NCI-H524 treated with DMSO at 0.1 percent for 48 hours (cell line): ENCODE measurements at regions not wholly inside any gene's neighbourhood (a gene's known extent, or its start where the extent isn't known, plus 50 kb on each side); places are given as distances from the start of the nearest gene placed in this dataset.
"Not testable (repeated sequence)": the region's sequence is repeated elsewhere in the genome, so short reads cannot be mapped to it uniquely, and the experiment has no call there.

Experiments
- DNase-seq: peaks from one replicate; lab custom pipeline; 2025; lab: John Stamatoyannopoulos, UW

DNA sequence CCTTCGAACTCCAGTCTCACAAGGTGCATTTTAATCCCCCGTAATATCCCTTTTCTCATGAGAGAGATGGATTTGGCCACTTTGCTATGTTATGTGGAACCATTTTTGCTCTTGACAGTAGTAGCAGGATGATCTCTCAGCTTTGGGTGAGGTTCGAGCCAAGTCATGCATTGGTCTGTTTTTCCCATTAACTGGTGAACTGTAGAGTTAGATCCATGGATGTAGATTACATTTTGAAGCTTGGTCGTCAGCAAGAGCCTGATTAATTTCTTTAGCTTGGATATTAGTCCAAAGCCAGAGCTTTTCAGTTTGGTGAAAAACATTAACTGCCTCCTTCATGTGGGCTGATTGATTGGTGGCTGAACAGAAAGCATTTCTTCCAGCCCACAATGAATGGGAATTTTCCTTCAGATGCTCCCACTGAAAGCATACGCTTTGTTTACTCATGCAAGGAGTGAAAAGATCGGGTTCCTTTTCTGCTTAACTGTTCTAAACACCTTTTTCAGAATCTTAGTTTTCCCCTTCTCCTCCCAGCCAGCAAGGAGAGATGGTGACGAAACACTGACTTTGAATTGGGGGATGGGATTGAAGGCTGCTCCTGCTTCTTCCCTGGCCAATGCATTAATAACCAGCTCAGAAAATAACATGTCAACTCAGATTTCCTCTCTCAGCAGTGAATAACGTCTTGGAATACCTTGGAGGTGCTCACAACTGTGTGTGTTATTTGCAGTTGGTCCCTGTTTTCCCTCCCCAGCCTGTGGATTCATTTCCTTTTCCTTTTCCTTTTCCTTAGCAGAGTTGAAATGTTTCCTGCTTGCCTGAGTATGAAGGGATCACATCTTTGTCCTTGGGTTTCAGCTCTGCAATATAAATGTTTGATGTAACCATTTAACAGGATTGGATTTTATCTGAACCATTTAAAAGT is 351.8 kb upstream of the FZD8 start:
- no peak for DNase-seq

DNA sequence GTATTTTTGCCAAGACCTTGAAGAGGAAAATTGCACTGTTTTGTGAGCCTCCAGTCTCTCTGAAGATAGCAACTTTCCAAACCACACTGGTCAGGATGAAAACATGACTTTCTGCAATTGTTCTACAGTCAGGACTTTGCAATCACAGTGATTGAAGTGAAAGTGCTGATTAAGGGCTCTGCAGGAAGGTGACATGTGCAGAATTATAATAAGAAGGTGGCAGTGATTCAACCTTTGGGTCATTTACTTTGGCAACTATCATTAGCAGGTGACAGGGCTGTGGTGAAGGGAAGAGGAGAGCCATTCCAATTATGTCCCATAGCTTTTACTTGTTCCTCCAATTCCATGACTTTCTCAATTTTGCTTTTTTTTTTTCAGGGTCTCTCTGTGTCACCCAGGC is 350.0 kb upstream of the FZD8 start:
- no peak for DNase-seq

DNA sequence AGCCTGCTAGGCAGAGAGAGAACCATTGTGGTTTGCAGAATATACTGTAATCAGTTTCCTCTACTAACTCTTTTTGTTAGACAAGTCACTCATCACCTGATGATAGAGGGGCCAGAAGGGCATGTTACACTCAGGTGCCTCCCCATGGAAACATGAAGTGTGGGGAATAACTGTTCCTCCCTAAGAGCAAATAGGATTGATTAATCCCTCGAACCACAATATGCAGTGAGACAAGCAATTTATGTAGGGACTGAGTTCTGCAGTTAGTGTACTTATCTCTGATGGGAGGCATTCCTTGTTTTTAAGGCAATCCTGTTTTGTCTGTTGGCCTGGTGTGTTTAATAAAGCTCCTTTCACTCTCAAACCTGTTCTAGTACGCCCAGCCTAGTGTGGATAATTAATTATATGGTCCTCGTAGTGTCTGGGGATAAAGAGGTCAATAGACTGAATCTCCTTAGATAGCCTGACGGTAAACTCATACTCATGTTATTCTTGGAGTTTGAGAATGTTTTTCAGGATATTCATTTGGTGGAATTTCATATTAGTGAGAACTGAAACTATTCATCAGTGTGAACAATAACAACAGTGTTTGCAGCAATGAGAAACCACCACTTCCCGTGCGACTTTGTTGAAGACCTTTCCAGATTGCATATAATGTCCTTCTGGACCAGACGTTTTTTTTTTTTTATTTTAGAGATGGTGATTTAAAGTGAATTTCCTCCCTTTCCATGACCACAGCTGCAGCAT is 344.8 kb upstream of the FZD8 start:
- DNase-seq: no peak

DNA sequence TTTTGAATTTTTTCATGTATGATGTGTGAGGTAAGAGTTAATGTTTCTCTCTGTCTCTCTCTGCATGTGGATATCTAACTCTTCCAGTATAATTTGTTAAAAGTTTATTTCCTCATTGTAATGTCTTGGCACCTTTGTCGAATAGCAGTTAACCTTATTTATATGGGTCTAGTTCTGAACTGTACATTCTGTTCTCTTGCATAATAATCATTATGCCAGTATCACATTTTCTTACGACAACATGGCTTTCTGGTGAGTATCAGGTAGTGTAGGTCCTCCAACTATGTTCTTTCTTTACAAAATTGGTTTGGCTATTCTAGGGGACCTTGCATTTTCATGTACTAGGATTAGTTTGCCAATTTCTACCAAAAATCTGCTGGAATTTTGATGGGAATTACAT is 337.0 kb upstream of the FZD8 start:
- no peak for DNase-seq

DNA sequence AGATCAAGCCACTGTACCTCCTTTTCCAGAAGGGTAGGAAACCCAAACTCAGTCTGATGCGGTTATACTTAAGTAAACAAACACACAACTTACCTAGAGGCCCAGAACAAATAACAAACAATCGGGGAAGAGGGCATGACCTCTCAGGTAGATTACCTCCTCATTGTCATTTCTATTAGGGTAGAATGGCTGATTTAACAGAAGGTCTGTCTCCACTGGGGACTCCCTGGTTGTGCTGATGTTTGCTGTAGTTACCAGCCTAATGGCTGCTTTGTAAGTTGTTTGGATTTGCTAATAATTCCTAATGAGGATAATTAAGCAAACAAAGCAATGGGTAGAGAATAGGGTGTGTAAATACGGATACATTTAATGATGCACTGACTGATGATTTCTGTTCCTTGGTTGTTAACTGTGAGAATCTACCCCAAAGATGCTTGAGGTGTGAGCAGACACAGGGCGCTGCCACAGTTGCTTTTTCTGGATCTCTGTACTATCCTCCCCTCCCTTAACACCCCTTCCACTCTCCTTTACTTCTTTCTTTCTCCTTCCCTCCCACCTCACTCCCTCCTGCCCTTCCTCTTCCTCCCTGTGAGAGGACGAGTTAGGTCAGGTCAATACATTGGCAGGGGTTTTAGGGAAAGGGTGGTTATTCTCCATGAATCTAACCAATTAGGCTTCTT is 332.0 kb upstream of the FZD8 start:
- not testable (repeated sequence) for DNase-seq

DNA sequence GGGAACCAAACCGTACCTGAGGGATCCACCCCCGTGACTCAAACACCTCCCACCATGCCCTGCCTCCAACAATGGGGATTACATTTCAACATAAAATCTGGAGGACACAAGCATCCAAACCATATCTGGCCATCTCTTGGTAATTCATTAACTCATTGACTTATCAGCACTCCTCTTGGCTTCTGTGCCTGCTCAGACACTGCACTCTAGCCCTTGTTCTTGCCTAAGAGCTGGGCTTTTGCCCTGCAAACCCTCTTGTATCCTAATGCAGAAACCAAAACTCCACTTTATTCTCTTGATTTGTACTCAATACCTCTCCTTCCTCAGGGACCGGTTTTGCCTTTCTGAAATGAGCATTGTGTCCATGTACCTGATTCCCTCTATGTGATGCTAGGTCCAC is 330.2 kb upstream of the FZD8 start:
- DNase-seq: no peak

DNA sequence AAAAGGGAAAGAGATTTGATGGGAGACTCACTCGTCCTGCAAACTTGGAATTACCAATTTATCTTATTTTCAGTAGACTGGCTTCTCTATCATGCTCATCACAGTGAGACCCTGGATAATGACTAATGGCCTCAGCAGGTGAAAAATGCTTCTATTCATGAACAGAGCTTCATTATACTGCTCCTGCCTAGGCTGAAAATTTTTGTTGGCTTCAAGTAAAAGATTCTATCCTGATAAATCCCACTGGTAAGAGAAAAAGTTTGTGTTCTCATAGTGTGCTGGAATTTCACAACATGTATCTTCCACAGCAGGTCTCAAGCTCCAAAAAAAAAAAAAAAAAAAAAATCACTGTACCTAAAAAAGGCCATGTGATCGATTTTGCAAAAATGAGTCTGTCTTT is 329.3 kb upstream of the FZD8 start:
- no peak for DNase-seq

DNA sequence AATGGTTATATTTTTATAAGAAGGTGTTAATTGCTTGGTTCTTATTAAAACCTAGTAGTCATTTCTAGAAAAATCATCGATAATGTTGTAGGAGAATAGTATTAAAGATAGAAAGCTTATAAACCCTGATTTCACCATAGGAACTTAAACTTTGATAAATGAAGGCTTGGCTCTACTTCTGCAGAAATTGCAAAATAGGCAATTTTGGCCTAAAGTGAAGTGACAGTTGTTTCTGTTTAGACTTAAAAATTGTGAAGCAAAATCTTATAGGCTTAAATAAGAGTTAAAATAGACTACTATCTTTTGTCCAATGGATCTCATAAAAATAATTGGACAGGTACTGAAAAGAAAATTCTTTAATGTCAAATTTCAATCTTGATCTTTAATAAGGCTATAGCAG is 321.6 kb upstream of the FZD8 start:
- DNase-seq: no peak

DNA sequence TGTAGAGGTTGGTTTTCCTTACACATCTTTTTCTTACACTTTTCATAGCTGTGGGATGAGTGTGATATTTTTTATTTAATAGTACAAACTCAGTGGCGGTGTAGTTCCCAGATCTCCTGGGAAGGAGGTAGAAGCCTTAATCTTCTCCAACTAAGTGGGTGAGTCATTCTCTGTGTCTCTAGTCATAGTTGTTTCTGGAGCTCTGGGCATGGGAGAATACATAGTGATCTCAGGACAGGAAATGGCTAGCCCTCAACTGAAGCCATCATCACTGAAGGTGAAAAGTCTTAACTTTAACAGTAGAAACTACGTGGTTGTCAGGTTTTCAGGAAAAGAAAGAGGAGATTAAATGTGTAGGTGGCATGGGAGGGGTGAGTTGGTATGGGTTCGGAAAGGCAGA is 319.4 kb upstream of the FZD8 start:
- no peak for DNase-seq

DNA sequence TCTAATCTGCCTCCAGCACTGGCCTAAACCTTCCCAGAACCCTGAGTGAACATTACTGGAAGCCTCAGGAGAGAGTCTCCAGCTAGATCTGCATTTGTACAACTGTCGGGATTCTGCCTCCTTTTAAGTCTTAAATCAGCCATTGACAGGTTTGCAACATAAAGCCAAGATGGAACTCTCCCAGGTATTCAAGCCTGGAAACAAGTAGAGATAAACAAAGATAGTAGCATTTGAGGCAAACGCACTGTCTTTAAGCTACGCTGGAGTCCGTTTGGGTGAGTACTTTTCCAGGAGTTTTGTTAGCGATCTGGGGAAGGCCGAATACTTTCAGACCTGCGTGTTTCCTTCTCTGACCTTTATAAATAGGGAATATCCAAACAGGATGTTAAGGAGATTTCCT is 317.2 kb upstream of the FZD8 start:
- no peak for DNase-seq

DNA sequence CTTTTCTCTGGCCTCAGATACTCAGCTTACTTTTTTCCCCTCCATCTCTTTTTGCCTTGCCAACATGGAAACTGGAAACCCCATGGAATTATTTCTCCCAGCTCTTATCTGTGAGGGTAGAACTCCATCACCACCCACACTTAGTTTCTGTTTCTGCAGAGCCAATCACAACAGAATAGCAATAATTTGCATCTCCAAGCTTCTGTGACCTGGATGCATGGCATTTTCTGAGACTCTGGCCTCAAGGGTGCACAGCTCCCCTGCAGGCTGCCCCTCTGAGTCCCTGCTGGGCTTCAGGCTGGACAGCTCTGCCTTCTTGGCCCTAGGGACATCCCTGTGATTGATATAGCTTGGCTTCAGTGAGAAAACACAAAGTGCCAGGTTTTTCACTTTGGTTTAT is 316.5 kb upstream of the FZD8 start:
- not testable (repeated sequence) for DNase-seq

DNA sequence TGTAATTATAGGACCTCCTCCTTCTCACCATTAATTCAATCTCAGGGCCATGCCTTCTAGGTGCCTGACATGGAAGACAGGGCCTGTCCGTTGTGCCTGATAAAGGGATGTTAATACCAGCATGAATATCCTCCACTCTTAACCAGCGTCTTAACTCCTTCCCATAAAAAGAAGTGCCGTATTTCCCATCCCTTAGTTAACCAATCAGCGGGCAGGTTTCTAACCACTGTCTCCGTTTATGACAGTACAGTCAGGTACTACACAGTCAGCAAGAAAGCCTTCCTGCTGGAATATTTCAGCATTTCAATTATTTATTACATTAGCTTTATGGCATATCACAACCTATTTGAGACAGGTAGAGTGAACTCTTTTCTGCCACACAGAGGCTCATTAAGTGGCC is 308.6 kb upstream of the FZD8 start:
- DNase-seq: no peak

DNA sequence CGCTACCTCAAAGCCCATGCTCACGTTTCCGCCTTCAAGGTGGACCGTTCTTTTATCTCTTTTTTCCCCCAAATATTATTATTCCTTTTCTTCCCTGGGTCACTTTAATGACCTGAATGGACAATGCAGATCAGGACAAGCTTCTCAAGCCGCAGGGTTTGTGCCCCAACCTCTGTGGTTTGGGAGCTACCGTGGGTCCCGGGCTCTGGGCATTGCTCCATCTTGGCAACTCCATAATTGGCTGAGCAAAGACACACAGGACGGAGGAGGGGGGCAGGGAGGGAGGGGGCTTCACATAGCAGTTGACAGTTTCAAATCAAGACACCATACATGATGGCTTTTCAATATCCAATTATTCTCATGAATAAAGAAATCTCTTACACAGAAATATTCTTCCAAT is 308.1 kb upstream of the FZD8 start:
- no peak for DNase-seq

DNA sequence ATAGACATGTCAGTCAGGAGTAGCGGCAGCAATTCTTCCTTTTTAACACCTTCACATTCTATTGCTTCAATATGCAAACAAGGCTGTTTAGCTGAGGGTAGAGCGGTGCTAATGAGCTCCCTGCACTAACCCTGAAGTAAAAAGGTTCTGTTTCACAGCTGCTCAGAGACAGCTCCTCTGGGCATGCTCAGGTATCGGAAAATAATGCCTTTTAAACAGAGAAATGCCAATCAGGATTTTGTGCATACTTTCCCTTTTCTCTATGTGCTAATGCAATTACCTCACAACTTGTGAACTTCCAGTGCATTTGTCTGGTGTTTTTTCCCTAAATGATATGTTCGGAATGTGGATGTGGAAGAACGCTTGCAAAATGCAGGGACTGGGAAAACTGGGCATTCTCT is 307.7 kb upstream of the FZD8 start:
- DNase-seq: no peak

DNA sequence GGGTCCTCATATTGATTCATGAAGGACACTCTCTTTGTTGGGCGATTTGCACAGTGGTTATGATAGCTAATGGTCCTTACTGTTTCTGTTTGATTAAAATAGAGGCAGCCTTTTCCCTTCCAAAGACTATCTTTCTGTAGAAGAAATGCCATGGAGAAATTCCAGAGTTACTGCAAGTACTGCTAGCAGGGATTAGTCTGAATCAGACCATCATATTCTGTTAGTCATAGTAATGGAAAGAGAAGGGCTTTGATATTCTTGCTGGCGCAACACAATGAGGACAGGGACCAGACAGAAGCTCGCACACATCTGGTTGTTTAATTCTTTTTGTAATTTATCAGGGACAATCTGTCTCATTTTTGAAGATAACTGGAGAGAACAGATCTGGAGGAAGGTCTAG is 304.5 kb upstream of the FZD8 start:
- DNase-seq: no peak

DNA sequence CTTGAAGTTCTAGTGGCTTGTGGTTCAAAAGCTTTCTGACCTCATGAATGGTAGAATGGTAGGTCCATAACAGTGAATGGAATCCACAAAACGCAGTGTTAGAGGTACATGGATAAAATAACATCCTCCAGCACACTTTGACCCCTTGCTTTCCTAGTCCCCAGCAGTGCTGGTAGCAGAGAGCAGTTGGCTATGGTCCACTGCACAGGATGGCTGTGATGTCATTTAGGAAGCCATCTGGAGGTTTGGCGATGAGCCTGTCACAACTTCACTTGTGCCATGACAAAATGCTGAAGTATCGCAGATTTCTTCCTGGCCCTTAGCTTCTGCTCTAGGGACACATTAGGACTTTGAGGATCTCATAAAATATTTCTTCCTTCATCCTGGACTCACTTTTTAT is 300.0 kb upstream of the FZD8 start:
- no peak for DNase-seq

DNA sequence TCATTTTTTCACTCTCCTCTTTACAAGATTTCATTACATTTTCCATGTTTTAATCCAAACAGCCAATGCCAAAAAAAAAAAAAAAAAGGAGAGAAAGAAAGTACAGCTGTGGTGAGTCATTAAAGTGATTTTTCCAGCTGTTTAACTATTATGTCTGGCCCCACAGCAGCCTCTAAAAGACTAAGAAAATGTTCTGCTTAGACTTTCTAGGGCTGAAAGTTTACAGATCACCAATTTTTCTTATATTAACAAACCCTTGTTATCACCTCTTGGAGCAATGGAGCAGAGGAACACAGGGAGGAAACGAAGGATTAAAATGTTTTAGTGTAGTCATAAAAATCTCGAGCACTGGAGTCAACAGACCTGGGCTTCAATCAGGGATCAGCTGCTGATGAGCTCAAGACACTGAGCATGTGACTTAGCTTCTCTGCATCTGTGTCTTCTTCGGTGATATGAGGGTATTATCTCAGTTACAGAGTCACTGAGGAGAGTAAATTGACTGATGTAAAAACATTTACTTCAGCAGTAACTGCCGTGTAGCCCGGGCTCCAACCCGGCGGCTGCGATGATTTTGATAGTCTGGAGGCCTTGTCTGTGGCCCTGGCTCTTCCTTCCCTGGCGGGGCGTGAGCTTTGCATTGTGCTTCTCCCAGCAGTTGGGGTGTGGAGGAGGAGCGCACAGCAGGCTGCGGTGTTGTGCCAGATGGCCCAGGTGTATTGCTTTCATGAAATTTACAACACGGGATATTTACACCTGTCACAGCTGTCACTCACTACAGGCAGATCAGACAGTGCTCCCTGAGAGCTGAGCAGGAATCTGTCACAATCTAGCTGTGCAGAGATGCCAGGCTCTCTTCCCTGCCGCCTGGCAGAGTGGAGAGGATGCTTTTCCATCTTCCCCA is 298.3 kb upstream of the FZD8 start:
- DNase-seq: peak; percentile 69

DNA sequence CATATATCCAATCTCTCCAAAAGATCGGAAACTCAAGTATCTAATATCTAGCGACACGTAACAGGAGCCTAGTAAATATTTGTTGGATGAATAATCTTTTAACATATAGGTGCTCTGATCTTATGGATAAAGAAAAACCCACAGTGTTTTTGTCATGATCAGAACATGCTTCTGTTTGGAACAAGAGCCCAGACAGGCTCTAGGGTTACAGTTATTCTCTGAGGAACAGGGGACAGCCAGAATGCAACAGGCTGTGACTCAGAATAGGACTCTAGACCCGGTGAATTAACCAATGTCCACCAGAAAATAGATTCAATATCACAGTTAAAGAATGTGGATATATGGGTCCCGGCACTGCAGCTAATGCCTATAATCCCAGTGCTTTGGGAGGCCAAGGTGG is 296.1 kb upstream of the FZD8 start:
- DNase-seq: no peak

DNA sequence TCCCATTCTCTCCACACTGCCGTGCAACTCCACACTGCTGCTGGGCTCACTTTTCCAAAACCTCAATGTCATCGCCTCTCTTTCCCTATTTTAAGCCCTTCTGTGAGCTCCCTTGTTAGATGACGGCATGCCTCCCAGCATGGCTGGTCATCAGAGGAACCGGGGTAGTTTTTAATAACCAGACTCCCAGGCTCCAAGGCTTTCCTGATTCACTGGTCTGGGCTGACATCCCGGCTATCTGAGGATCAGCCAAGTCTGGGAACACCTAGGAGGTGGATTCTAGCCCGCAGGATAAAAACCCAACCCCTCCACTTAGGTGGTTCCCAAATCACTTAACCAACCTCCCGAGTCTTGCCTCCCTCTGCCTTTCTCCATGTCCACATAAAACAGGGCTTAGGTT is 295.4 kb upstream of the FZD8 start:
- no peak for DNase-seq

DNA sequence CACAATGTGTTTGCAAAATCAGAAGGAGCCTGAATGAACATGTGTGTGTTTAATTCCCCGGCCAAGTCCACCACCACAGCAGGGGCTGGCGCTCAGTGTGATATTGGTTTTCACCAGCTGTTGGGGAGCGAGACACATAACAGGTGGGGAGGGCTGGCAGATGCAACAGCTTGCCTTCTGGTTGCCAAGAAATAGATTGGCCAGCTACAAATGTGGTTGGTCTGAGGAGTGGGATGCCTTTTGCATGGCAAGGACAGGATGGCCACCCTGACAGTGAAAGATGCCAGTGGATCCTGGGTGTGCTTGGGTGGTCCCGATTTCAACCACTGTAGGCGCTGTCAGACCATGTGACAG is 292.5 kb upstream of the FZD8 start:
- DNase-seq: peak; percentile 30

DNA sequence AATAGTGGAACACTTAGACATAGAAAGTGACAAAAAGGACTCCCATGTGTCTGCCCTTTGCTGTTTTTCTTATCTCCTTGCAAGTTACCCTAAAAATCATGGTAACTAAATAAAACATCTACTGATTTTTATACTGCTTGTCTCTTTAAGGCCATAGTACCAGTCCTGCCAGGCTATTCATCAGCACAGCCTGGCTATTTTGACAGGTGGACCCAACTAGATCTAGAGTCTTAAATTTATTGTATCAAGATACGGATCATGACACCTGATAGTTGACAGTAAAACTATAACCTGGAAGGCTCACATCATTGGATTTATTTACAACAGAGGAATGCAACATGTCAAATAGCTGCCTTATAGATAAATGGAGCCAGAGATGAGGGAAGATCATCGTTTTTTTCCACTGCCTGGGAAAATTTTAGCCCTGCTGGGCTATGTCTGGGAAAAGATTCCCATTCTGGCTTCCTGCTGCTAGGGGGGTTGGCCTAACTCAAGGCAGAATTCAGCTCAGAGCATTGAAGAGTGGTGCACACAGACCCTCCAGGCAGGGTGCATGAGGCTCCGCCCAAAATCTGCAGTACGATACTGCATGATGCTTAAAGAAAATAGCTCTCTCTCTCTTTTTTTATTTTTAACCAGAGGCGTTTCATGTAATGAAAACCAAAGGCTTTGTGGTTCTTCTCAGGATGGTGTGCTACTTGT is 292.0 kb upstream of the FZD8 start:
- DNase-seq: no peak
